ENCODE measurements at regions not wholly inside any gene's neighbourhood (a gene's known extent, or its start where the extent isn't known, plus 50 kb on each side); places are given as distances from the start of the nearest gene placed in this dataset.

DNA sequence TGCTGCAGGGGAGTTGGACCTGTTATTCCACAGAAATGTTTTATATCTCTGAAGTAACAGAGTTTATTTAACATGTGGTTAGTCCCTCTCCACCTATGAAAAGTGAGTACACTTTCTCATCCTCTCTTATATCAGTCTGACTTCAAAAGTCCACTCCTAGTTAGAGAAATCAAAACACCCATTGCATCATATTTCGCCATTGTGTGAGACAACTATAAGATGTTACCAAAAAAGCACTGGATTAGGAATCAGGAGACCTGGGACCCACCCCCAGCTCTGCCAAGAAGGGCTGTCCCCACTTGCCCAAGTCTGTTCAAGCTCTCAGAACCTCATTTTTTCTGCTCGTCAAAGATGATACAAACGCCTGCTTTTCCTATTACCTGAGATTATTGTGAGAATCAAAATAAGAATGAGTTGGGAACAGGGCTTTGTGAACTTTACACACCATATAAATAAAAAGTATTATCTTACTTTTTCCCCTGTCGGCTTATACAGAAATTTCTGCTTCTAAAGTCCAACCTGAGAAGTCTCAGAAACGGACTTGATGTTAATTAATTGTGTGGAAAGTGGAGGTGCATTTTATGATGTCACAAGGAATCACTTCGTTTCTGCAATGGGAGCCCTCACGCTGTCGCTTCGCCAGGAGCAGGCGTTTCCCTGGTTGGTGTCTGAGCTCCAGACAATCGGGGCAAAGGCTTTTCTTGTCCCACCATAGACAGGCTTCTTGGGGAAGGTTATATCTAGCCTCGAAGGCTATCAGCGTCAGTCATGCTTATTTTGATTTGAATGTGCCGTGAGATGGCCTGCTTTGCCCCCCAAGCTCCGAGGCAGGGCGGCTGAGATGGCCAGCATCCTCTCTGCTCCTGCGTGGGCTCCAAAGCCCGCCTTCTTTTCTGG is 89.6 kb upstream of the ZNF516 start:
- Histone ChIP-seq H3K27me3 (ENCODE audit: insufficient read depth, low read length) (no peaks in the 10 kb centered on the region), H3K27ac (ENCODE audit: low read depth, low read length) (no peak overlapping the region), H3K36me3 (ENCODE audit: insufficient read depth, low read length) (no peaks in the 10 kb centered on the region), H3K4me3 (ENCODE audit: low read length in 2 of 2) (no peak overlapping the region), H3K4me1 (ENCODE audit: insufficient read depth, low read length) (no peaks in the 10 kb centered on the region), H3K9me3 (ENCODE audit: control insufficient read depth in 1 of 2, low read length in 2 of 2) (no peaks in the 10 kb centered on the region)
- Mint-ChIP-seq H3K9me3 (no peaks in the 10 kb centered on the region), H3K36me3 (no peaks in the 10 kb centered on the region), H3K27ac (no peak overlapping the region), H3K27me3 (peaks cover 4 to 9% of the 10 kb centered on the region in 2 donors), H3K4me1 (peaks cover 0 to 5% (median 1%) of the 10 kb centered on the region in 4 donors), H3K4me3 (no peak overlapping the region)
- POLR2A ChIA-PET (ENCODE audit: partially characterized antibody) = no interaction called here
- no peak for DNase-seq
- intact Hi-C loops (cut with micrococcal nuclease) = no loop called here
- CTCF ChIA-PET (ENCODE audit: partially characterized antibody) = no interaction called here

DNA sequence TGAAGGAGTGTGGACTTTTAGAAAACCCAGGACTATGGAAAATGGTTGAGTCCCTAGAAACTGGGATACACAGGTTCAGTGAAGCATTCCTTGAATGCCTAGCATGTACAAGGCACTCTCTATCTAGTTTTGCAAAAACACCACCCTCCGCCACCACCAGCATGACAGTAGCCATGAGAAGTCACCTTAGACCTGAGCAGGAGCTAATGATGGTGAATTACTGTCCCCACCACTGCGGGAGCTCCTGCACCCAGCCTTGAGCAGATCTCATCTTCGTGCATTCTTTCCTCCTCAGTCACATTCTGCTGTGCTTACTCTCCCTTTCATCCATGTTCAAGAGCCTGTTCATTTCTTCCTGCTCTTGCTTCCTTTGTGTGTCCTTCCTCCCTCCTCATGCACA is 86.2 kb upstream of the ZNF516 start:
- Histone ChIP-seq H3K4me3 (ENCODE audit: low read length in 2 of 2) (no peak overlapping the region), H3K36me3 (ENCODE audit: insufficient read depth, low read length) (no peaks in the 10 kb centered on the region), H3K27ac (ENCODE audit: low read depth, low read length) (no peak overlapping the region), H3K4me1 (ENCODE audit: insufficient read depth, low read length) (no peaks in the 10 kb centered on the region), H3K27me3 (ENCODE audit: insufficient read depth, low read length) (no peaks in the 10 kb centered on the region), H3K9me3 (ENCODE audit: control insufficient read depth in 1 of 2, low read length in 2 of 2) (no peaks in the 10 kb centered on the region)
- POLR2A ChIA-PET (ENCODE audit: partially characterized antibody) = no interaction called here
- Mint-ChIP-seq H3K4me1 (no peaks in the 10 kb centered on the region), H3K36me3 (no peaks in the 10 kb centered on the region), H3K4me3 (no peak overlapping the region), H3K27ac (no peak overlapping the region), H3K9me3 (no peaks in the 10 kb centered on the region), H3K27me3 (peaks cover 3 to 7% of the 10 kb centered on the region in 2 donors)
- intact Hi-C loops (cut with micrococcal nuclease) = no loop called here
- CTCF ChIA-PET (ENCODE audit: partially characterized antibody) = no interaction called here
- DNase-seq = no peak

DNA sequence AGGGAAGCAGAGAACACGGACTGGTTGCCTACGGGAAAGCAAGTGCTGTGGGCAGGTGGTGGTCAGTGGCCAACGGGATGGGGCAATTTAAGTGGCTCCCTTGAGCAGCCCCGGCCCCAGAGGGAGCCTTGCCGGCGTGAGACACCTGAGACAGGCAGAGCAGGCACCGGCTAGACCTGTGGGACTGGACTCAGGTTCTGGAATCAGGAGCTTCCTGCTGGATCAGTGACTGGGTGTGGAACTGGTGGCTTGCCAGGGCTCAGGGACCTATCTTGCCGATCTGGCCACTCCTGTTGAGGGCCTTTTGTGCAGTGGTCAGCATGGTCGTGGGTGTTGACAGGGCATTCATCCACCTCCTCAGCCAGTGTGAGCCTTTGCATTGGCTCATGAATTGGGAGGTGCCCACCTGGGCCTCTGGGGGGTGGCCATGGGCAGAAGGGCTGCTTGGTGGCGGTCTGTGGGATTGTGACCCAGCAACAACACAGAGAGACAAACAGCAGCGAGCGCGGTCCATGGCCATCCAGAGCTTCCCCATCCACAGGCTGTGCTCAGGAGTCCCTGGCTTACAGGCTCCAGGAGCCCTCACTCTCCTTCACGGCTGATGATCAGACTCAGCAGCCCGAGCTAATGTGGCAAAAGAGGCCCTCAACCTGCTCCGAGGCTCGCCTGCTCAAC is 85.4 kb upstream of the ZNF516 start:
- ChIA-PET POLR2A (ENCODE audit: partially characterized antibody) (no interaction called here), CTCF (ENCODE audit: partially characterized antibody) (no interaction called here)
- Mint-ChIP-seq H3K4me1 (no peaks in the 10 kb centered on the region), H3K4me3 (no peak overlapping the region), H3K27ac (no peak overlapping the region), H3K9me3 (peaks cover 0 to 2% (median 0%) of the 10 kb centered on the region in 8 donors), H3K36me3 (no peaks in the 10 kb centered on the region), H3K27me3 (peaks cover 6 to 7% of the 10 kb centered on the region in 2 donors)
- Histone ChIP-seq H3K4me3 (ENCODE audit: low read length in 2 of 2) (no peak overlapping the region), H3K4me1 (ENCODE audit: insufficient read depth, low read length) (no peaks in the 10 kb centered on the region), H3K27ac (ENCODE audit: low read depth, low read length) (no peak overlapping the region), H3K9me3 (ENCODE audit: control insufficient read depth in 1 of 2, low read length in 2 of 2) (no peaks in the 10 kb centered on the region), H3K27me3 (ENCODE audit: insufficient read depth, low read length) (no peaks in the 10 kb centered on the region), H3K36me3 (ENCODE audit: insufficient read depth, low read length) (no peaks in the 10 kb centered on the region)
- intact Hi-C loops (cut with micrococcal nuclease) = no loop called here
- no peak for DNase-seq

DNA sequence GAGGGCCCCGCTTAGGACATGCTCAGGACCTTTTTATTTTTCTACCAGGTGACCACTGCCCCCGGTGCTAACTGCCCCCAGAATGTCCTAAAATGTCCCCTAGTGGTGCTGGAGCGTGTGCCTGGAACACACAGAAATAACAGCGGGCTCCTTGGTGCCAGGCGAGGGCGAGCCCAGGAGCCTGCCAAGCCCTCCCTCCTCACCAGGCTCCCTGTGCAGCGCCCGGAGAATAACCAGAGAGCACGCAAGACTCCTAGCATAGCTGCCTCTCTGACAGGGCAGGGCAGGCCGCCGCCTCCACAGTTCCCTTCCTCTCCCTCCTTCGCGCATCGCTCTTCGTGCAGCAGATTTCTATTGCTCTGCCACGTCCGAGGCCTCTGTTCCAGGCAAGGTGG is 84.3 kb upstream of the ZNF516 start:
- DNase-seq = no peak
- Mint-ChIP-seq H3K27ac (no peak overlapping the region), H3K9me3 (peaks cover 0 to 2% (median 0%) of the 10 kb centered on the region in 8 donors), H3K27me3 (peaks cover 6 to 7% of the 10 kb centered on the region in 2 donors), H3K36me3 (no peaks in the 10 kb centered on the region), H3K4me3 (no peak overlapping the region), H3K4me1 (no peaks in the 10 kb centered on the region)
- Histone ChIP-seq H3K9me3 (ENCODE audit: control insufficient read depth in 1 of 2, low read length in 2 of 2) (no peaks in the 10 kb centered on the region), H3K4me1 (ENCODE audit: insufficient read depth, low read length) (no peaks in the 10 kb centered on the region), H3K27ac (ENCODE audit: low read depth, low read length) (no peak overlapping the region), H3K4me3 (ENCODE audit: low read length in 2 of 2) (no peak overlapping the region), H3K27me3 (ENCODE audit: insufficient read depth, low read length) (no peaks in the 10 kb centered on the region), H3K36me3 (ENCODE audit: insufficient read depth, low read length) (no peaks in the 10 kb centered on the region)
- ChIA-PET CTCF (ENCODE audit: partially characterized antibody) (no interaction called here), POLR2A (ENCODE audit: partially characterized antibody) (no interaction called here)
- intact Hi-C loops (cut with micrococcal nuclease) = no loop called here

DNA sequence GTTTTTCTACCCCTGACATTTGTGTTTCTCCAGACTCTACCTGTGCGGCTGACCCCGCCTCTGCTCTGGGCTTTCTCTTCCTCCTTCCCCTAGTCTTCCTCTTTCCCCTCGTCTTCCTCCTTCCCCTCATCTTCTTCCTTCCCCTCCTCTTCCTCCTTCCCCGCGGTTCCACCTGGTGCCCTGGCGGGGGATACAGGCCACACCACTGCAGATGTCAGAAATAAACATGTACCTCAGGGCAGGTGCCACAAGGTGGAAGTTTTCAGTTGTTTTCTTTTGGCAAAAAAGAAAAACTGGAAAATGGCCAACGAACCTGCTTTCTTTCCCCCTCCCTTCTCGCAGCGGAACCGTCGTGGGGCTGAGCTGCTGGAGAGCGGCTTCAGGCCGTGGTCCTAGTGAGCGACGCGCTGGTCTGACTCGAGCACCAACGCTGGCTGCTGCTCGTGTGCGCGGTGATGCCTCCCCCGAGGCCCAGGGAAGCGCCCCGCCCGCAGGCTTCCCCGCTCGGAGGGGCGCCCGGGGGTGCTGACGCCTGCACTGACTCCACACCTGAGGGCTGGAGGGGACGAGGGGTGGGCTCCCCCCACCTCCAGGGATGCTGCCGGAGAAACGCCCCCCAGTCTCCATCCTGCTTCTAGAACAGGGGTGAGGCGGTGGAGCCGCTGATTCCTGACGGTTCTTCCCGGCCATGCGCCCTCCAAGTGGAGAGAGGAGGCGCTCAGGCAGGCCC is 83.7 kb upstream of the ZNF516 start:
- H3K36me3 Mint-ChIP-seq = no peaks in the 10 kb centered on the region
- Histone ChIP-seq H3K27me3 (ENCODE audit: insufficient read depth, low read length) (no peaks in the 10 kb centered on the region), H3K9me3 (ENCODE audit: control insufficient read depth in 1 of 2, low read length in 2 of 2) (no peaks in the 10 kb centered on the region), H3K4me1 (ENCODE audit: insufficient read depth, low read length) (no peaks in the 10 kb centered on the region), H3K36me3 (ENCODE audit: insufficient read depth, low read length) (no peaks in the 10 kb centered on the region), H3K4me3 (ENCODE audit: low read length in 2 of 2) (no peak overlapping the region), H3K27ac (ENCODE audit: low read depth, low read length) (no peak overlapping the region)
- intact Hi-C loops (cut with micrococcal nuclease) = no loop called here
- ChIA-PET CTCF (ENCODE audit: partially characterized antibody) (no interaction called here), POLR2A (ENCODE audit: partially characterized antibody) (no interaction called here)
- peaks cover 6 to 7% of the 10 kb centered on the region in 2 donors for H3K27me3 Mint-ChIP-seq
- peaks cover 0 to 2% (median 0%) of the 10 kb centered on the region in 8 donors for H3K9me3 Mint-ChIP-seq
- no peaks in the 10 kb centered on the region for H3K4me1 Mint-ChIP-seq
- H3K27ac Mint-ChIP-seq = no peak overlapping the region
- H3K4me3 Mint-ChIP-seq = no peak overlapping the region
- no peak for DNase-seq

DNA sequence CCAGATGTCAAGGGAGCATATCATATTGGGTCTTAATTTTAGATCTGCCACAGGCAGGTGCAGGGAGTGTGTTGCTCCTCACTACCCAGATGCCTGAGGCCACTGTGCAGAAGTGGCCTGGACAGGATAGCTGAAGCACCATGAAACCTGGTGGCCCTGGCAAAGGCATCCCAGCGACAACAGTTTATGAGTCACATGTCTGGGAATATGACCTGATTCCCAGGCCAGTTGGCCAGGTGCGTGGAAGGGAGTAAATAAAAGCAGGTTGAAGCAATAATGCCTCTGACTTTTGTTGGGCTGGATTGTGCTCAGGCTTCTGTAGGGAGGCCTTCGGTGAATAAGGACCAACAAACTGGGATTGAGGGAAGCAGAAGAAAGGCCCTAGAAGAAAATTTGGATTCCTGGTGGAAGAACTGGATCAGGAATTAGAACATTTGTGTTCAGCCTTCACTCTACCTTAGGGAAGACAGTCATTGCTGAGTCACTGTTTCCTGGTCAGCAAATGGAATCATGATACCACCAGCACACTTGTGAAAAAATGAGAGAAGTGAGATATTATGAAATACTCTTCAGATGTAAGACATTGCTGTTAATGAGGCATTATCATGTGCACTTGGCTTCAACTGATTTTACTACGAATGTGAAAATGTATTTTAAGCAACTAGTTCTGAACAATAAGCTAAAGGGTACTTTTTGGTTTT is 78.4 kb upstream of the ZNF516 start:
- H3K36me3 Mint-ChIP-seq = no peaks in the 10 kb centered on the region
- no peak overlapping the region for H3K4me3 ChIP-seq (ENCODE audit: low read length in 2 of 2)
- no peaks in the 10 kb centered on the region for H3K4me1 Mint-ChIP-seq
- H3K27me3 Mint-ChIP-seq = peaks cover 11 to 17% of the 10 kb centered on the region in 2 donors
- H3K27ac Mint-ChIP-seq = no peak overlapping the region
- peaks cover 0 to 5% (median 0%) of the 10 kb centered on the region in 8 donors for H3K9me3 Mint-ChIP-seq
- no peak for DNase-seq
- no peaks in the 10 kb centered on the region for H3K4me1 ChIP-seq (ENCODE audit: insufficient read depth, low read length)
- CTCF ChIA-PET (ENCODE audit: partially characterized antibody) = no interaction called here
- H3K9me3 ChIP-seq (ENCODE audit: control insufficient read depth in 1 of 2, low read length in 2 of 2) = no peaks in the 10 kb centered on the region
- POLR2A ChIA-PET (ENCODE audit: partially characterized antibody) = no interaction called here
- H3K36me3 ChIP-seq (ENCODE audit: insufficient read depth, low read length) = no peaks in the 10 kb centered on the region
- H3K27me3 ChIP-seq (ENCODE audit: insufficient read depth, low read length) = no peaks in the 10 kb centered on the region
- H3K4me3 Mint-ChIP-seq = no peak overlapping the region
- intact Hi-C loops (cut with micrococcal nuclease) = no loop called here
- no peak overlapping the region for H3K27ac ChIP-seq (ENCODE audit: low read depth, low read length)
